H1 (cell line): ENCODE measurements at regions not wholly inside any gene's neighbourhood (a gene's known extent, or its start where the extent isn't known, plus 50 kb on each side); places are given as distances from the start of the nearest gene placed in this dataset.

Source experiments
- CTCF ChIA-PET: fragments of 300-600 bp; sonication (Branson Sonifier 250); formaldehyde crosslinking; loops from one replicate; lab custom pipeline; 2021; ENCODE audit not compliant: partially characterized antibody; lab: Charles Lee
- POLR2A ChIA-PET: fragments of 300-600 bp; sonication (Branson Sonifier 250); formaldehyde crosslinking; loops from one replicate; lab custom pipeline; 2021; ENCODE audit warnings: inconsistent platforms; ENCODE audit not compliant: partially characterized antibody; lab: Charles Lee
- DNase-seq, 2 experiments: peaks; one replicate each; pipeline versions ENCODE4 v3.0.0 to v3.0.0-alpha.2; 2010 to 2022; ENCODE audit warnings: low spot score in 2 of 2, low read depth in 1 of 2, mixed read lengths in 1 of 2
- FAIRE-seq: peaks from 2 replicates; lab custom pipeline; 2011; peaks lifted over from hg19 to GRCh38; lab: Jason Lieb, UNC
- H2AFZ ChIP-seq: 2 replicates; pipeline ENCODE4 v1.8.1; 2012; ENCODE audit warnings: low read length, inconsistent platforms
- H2AK5ac ChIP-seq: 2 replicates; pipeline ENCODE4 v1.6.1; 2013; ENCODE audit warnings: low read depth, low read length
- H2BK120ac ChIP-seq: replicated peaks from 2 replicates; pipeline ENCODE3; 2013; ENCODE audit warnings: low read depth, low read length, inconsistent platforms
- H2BK12ac ChIP-seq: 2 replicates; pipeline ENCODE4 v1.6.1; 2013; ENCODE audit warnings: low read depth, low read length
- H2BK15ac ChIP-seq: 2 replicates; pipeline ENCODE4 v1.6.1; 2013; ENCODE audit warnings: low read length
- H2BK20ac ChIP-seq: 2 replicates; pipeline ENCODE4 v1.6.1; 2013; ENCODE audit warnings: low read length
- H2BK5ac ChIP-seq: 2 replicates; pipeline ENCODE4 v1.6.1; 2013; ENCODE audit warnings: low read depth, low read length
- H3K14ac ChIP-seq: 2 replicates; pipeline ENCODE4 v1.6.1; 2013; ENCODE audit warnings: inconsistent platforms; ENCODE audit not compliant: insufficient read length
- H3K18ac ChIP-seq: 2 replicates; pipeline ENCODE4 v1.6.1; 2013; ENCODE audit warnings: low read length; ENCODE audit errors: extremely low read depth
- H3K23ac ChIP-seq: 2 replicates; pipeline ENCODE4 v1.6.1; 2013; ENCODE audit warnings: inconsistent platforms; ENCODE audit not compliant: insufficient read length
- H3K23me2 ChIP-seq: 2 replicates; pipeline ENCODE4 v1.6.1; 2013; ENCODE audit warnings: low read depth, low read length
- H3K27ac ChIP-seq: 2 replicates; pipeline ENCODE4 v1.6.1; 2011; ENCODE audit warnings: low read depth, low read length, inconsistent platforms
- H3K27me3 ChIP-seq, 4 experiments: replicated peaks in 1 of 4; 1 replicate in 1 of 4; 2 replicates in 3 of 4; pipeline versions ENCODE4 v1.6.1 to v1.8.1; 2011 to 2013; ENCODE audit warnings: low read length in 3 of 4, mild to moderate bottlenecking in 3 of 4, inconsistent platforms in 2 of 4, mixed read lengths in 2 of 4, moderate library complexity in 1 of 4; ENCODE audit not compliant: control insufficient read depth in 3 of 4, insufficient read depth in 3 of 4; ENCODE audit errors: extremely low read depth in 1 of 4
- H3K36me3 ChIP-seq, 4 experiments: 2 replicates each; pipeline versions ENCODE4 v1.6.1 to v1.8.1; 2011 to 2013; ENCODE audit warnings: mild to moderate bottlenecking in 4 of 4, low read length in 3 of 4, moderate library complexity in 2 of 4, control low read depth in 1 of 4, inconsistent platforms in 1 of 4; ENCODE audit not compliant: insufficient read depth in 4 of 4, control insufficient read depth in 2 of 4
- H3K4ac ChIP-seq: replicated peaks from 2 replicates; pipeline ENCODE3; 2013; ENCODE audit warnings: low read length, low read depth, mixed read lengths, inconsistent platforms; ENCODE audit not compliant: insufficient read length
- H3K4me1 ChIP-seq, 4 experiments: replicated peaks in 1 of 4; 1 replicate in 1 of 4; 2 replicates in 3 of 4; pipeline versions ENCODE4 v1.6.1 to v1.8.1; 2011 to 2013; ENCODE audit warnings: low read length in 3 of 4, inconsistent platforms in 2 of 4, mixed read lengths in 1 of 4; ENCODE audit not compliant: insufficient read depth in 4 of 4, control insufficient read depth in 3 of 4
- H3K4me2 ChIP-seq, 2 experiments: 2 replicates each; pipeline versions ENCODE4 v1.6.1 to v1.8.1; 2011 to 2013; ENCODE audit warnings: low read depth in 2 of 2, low read length in 2 of 2, control low read depth in 1 of 2, inconsistent platforms in 1 of 2, mild to moderate bottlenecking in 1 of 2; ENCODE audit not compliant: insufficient read depth in 1 of 2
- H3K4me3 ChIP-seq, 4 experiments: fragments of 200-600, 300-600 bp in 1 of 4; sonication (generic), shearing (Covaris generic), sonication (Bioruptor Twin) in 1 of 4; 2 replicates each; pipeline versions ENCODE4 v1.5.1 to v1.8.1; 2011 to 2016; ENCODE audit warnings: low read length in 4 of 4, low read depth in 3 of 4, control low read depth in 2 of 4, inconsistent platforms in 2 of 4, mild to moderate bottlenecking in 2 of 4, mixed read lengths in 1 of 4, moderate library complexity in 1 of 4; ENCODE audit not compliant: insufficient read depth in 2 of 4; ENCODE audit errors: extremely low read depth in 1 of 4
- H3K56ac ChIP-seq: replicated peaks from 2 replicates; pipeline ENCODE3; 2013; ENCODE audit warnings: low read depth, mild to moderate bottlenecking, mixed read lengths, low read length, inconsistent platforms; ENCODE audit not compliant: insufficient read length
- H3K79me1 ChIP-seq: 2 replicates; pipeline ENCODE4 v1.6.1; 2013; ENCODE audit warnings: low read depth, low read length, control low read depth
- H3K79me2 ChIP-seq, 2 experiments: 2 replicates each; pipeline versions ENCODE4 v1.6.1 to v1.8.1; 2012 to 2013; ENCODE audit warnings: low read length in 2 of 2, mild to moderate bottlenecking in 2 of 2, inconsistent platforms in 1 of 2; ENCODE audit not compliant: insufficient read depth in 2 of 2, control insufficient read depth in 1 of 2
- H3K9ac ChIP-seq, 4 experiments: replicated peaks in 1 of 4; 1 replicate in 1 of 4; 2 replicates in 3 of 4; pipeline versions ENCODE4 v1.6.1 to v1.8.1; 2011 to 2013; ENCODE audit warnings: low read depth in 3 of 4, low read length in 3 of 4, control low read depth in 2 of 4, mild to moderate bottlenecking in 2 of 4, moderate library complexity in 2 of 4, inconsistent platforms in 1 of 4; ENCODE audit errors: extremely low read depth in 1 of 4
- H3K9me3 ChIP-seq, 2 experiments: 2 replicates each; pipeline versions ENCODE4 v1.6.1 to v1.8.1; 2012 to 2013; ENCODE audit warnings: mild to moderate bottlenecking in 2 of 2, moderate library complexity in 2 of 2, control low read depth in 1 of 2, inconsistent platforms in 1 of 2, low read depth in 1 of 2, low read length in 1 of 2, mixed read lengths in 1 of 2; ENCODE audit not compliant: insufficient read depth in 2 of 2
- H4K20me1 ChIP-seq, 2 experiments: replicated peaks in 1 of 2; 2 replicates each; pipeline versions ENCODE3 to v1.8.1; 2011 to 2013; ENCODE audit warnings: inconsistent platforms in 2 of 2, low read length in 2 of 2, mild to moderate bottlenecking in 1 of 2; ENCODE audit not compliant: insufficient read depth in 2 of 2, control insufficient read depth in 1 of 2
- H4K5ac ChIP-seq: 2 replicates; pipeline ENCODE4 v1.6.1; 2013; ENCODE audit warnings: low read length, low read depth, mixed read lengths, inconsistent platforms; ENCODE audit not compliant: insufficient read length
- H4K8ac ChIP-seq: 2 replicates; pipeline ENCODE4 v1.8.0; 2013; ENCODE audit warnings: mild to moderate bottlenecking, moderate library complexity, low read length, inconsistent platforms; ENCODE audit not compliant: insufficient read depth; ENCODE audit errors: extremely low read depth
- H4K91ac ChIP-seq: replicated peaks from 2 replicates; pipeline ENCODE3; 2013; ENCODE audit warnings: low read length, mixed read lengths, inconsistent platforms; ENCODE audit not compliant: insufficient read length
- CTBP2 ChIP-seq: IDR thresholded peaks from 2 replicates; pipeline ENCODE4 v1.7.0; 2011; ENCODE audit warnings: borderline replicate concordance, mild to moderate bottlenecking, moderate library complexity, mixed read lengths, low read length; ENCODE audit not compliant: insufficient read depth, insufficient read length
- EZH2 ChIP-seq: fragments of 200-600 bp; sonication (generic); IDR thresholded peaks from 2 replicates; pipeline ENCODE4 v1.7.1; 2012; ENCODE audit warnings: low read depth, mild to moderate bottlenecking, moderate library complexity, low read length, inconsistent platforms; ENCODE audit not compliant: severe bottlenecking
- KDM4A ChIP-seq: IDR thresholded peaks from one replicate; pipeline ENCODE4 v1.7.1; 2012; ENCODE audit warnings: low read depth, mild to moderate bottlenecking, moderate library complexity, low read length, inconsistent platforms; ENCODE audit not compliant: severe bottlenecking
- PHF8 ChIP-seq: fragments of 200-600 bp; sonication (generic); conservative IDR thresholded peaks from 2 replicates; pipeline ENCODE4 v1.7.1; 2012; ENCODE audit warnings: low read depth, mild to moderate bottlenecking, inconsistent platforms, low read length, moderate library complexity
- POLR2A ChIP-seq, 2 experiments: IDR thresholded peaks; 1 replicate in 1 of 2; 2 replicates in 1 of 2; pipeline ENCODE4 v1.6.1; 2011; ENCODE audit warnings: low read depth in 2 of 2, low read length in 2 of 2, mild to moderate bottlenecking in 2 of 2; ENCODE audit errors: control extremely low read depth in 1 of 2
- SP1 ChIP-seq: IDR thresholded peaks from 2 replicates; pipeline ENCODE4 v1.6.1; 2011; ENCODE audit warnings: low read depth, low read length
- whole genome bisulfite sequencing, 2 experiments: shearing (Covaris generic) in 1 of 2; methylation state at CpG; one replicate each; pipeline versions ENCODE4 v1.1.6 to v1.1.7; 2013 to 2015; ENCODE audit warnings: low lambda C conversion rate in 2 of 2, mixed read lengths in 2 of 2, inconsistent platforms in 1 of 2, low coverage in 1 of 2, missing lambda C conversion rate in 1 of 2; ENCODE audit not compliant: insufficient replicate concordance in 2 of 2, insufficient coverage in 1 of 2, insufficient read length in 1 of 2; ENCODE audit errors: extremely low coverage in 1 of 2, missing lambda C conversion rate in 1 of 2; 5-methylcytosine and 5-hydroxymethylcytosine counted together
- TF ChIP-seq, protein P1 (sequence below): IDR thresholded peaks from 2 replicates; pipeline ENCODE4 v1.6.1; 2011; ENCODE audit warnings: low read depth, mild to moderate bottlenecking, low read length; ENCODE audit not compliant: insufficient read depth

DNA sequence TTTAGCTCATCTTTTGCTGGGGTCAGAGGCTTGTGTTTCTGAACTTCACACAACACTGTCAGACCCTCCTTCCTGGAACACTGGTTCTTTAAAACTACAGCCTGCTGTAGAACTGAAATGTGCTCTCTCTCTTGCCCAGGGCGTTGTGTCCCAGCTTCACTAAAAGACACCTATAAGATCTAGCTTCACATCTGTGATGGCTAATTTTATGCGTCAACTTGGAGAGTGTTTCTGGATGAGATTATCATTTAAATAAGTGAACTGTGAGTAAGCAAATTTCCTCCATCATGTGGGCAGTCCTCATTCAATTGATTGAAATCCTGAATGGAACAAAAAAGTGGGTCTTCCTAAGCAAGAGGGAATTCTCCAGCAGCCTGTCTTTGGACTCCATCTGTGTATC, 140.3 kb downstream of the OSR1 start:
- no peaks in the 10 kb centered on the region for H3K79me1 ChIP-seq
- H3K18ac ChIP-seq, result no peak overlapping the region
- POLR2A ChIA-PET, result no interaction called here
- no peak overlapping the region for H2BK15ac ChIP-seq
- H3K79me2 ChIP-seq, result no peaks in the 10 kb centered on the region
- no peak overlapping the region for H2BK20ac ChIP-seq
- no peak overlapping the region for H3K23ac ChIP-seq
- WGBS, 2 experiments, result 89% methylated on average over 2 of the region's 2 CpGs; no CpG with 5 or more reads in 1 of the 2 experiments
- no peak overlapping the region for H4K8ac ChIP-seq
- no peak overlapping the region for H3K9ac ChIP-seq
- H2AFZ ChIP-seq, result 0 out of 2 replicates have a peak overlapping the region, but pooled peaks have one; percentile 59
- no peaks in the 10 kb centered on the region for H3K23me2 ChIP-seq
- no peak overlapping the region for H2BK120ac ChIP-seq
- no peak overlapping the region for H2BK5ac ChIP-seq
- CTCF ChIA-PET, result interaction anchor here (0.6 to 0.7 kb wide), 2 partner anchors 34 to 529 kb away, joined by 3 read pairs; no protein-coding TSS in a partner anchor
- H3K4me1 ChIP-seq, result peaks cover 0 to 2% (median under 1%) of the 10 kb centered on the region in 4 experiments; a peak in 1 of 7 replicates
- no peaks in the 10 kb centered on the region for H3K9me3 ChIP-seq
- H3K27ac ChIP-seq, result no peak overlapping the region
- TF ChIP-seq KDM4A, result no peak
- TF ChIP-seq CTBP2, result no peak
- no peak for TF ChIP-seq POLR2A (IDR thresholded peaks at IDR 0.05; ENCODE audit: control extremely low read depth in 1 of 2, low read depth in 2 of 2, low read length in 2 of 2)
- TF ChIP-seq SP1, result no peak
- TF ChIP-seq EZH2, result no peak
- TF ChIP-seq, protein P1, sequence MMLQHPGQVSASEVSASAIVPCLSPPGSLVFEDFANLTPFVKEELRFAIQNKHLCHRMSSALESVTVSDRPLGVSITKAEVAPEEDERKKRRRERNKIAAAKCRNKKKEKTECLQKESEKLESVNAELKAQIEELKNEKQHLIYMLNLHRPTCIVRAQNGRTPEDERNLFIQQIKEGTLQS, result no peak
- TF ChIP-seq PHF8, result no peak
- no peak overlapping the region for H2BK12ac ChIP-seq
- no peak for FAIRE-seq
- no peak for DNase-seq
- no peak overlapping the region for H3K14ac ChIP-seq
- no peaks in the 10 kb centered on the region for H3K27me3 ChIP-seq
- no peak overlapping the region for H3K4me3 ChIP-seq
- H3K36me3 ChIP-seq, result no peaks in the 10 kb centered on the region
- H3K4me2 ChIP-seq, result no peak overlapping the region
- no peak overlapping the region for H3K4ac ChIP-seq
- H4K5ac ChIP-seq, result no peak overlapping the region
- no peaks in the 10 kb centered on the region for H4K20me1 ChIP-seq
- H4K91ac ChIP-seq, result no peak overlapping the region
- no peak overlapping the region for H3K56ac ChIP-seq
- H2AK5ac ChIP-seq, result no peak overlapping the region
